H9 (cell line): ENCODE measurements at regions not wholly inside any gene's neighbourhood (a gene's known extent, or its start where the extent isn't known, plus 50 kb on each side); places are given as distances from the start of the nearest gene placed in this dataset.

Experiments
- DNase-seq: peaks from one replicate; pipeline ENCODE4 v3.0.0-alpha.2; 2017
- H2AFZ ChIP-seq: one replicate; pipeline ENCODE4 v1.6.1; 2013; ENCODE audit warnings: mild to moderate bottlenecking, low read length, control low read depth, moderate library complexity
- H2AK5ac ChIP-seq: 2 replicates; pipeline ENCODE4 v1.6.1; 2013; ENCODE audit warnings: low read length, control low read depth, mixed read lengths; ENCODE audit not compliant: insufficient read length
- H2BK120ac ChIP-seq: one replicate; pipeline ENCODE4 v1.6.1; 2013; ENCODE audit warnings: low read depth, mild to moderate bottlenecking, low read length, control low read depth, inconsistent platforms; ENCODE audit not compliant: poor library complexity, severe bottlenecking
- H2BK12ac ChIP-seq: 2 replicates; pipeline ENCODE4 v1.6.1; 2013; ENCODE audit warnings: low read length, control low read depth, mixed read lengths, low read depth; ENCODE audit not compliant: insufficient read length
- H2BK15ac ChIP-seq: 2 replicates; pipeline ENCODE4 v1.6.1; 2013; ENCODE audit warnings: low read depth, low read length, control low read depth
- H2BK20ac ChIP-seq: one replicate; pipeline ENCODE4 v1.6.1; 2013; ENCODE audit warnings: low read depth, mild to moderate bottlenecking, low read length, control low read depth, inconsistent platforms; ENCODE audit not compliant: poor library complexity, severe bottlenecking
- H2BK5ac ChIP-seq: 2 replicates; pipeline ENCODE4 v1.6.1; 2013; ENCODE audit warnings: low read length, control low read depth, mixed read lengths; ENCODE audit not compliant: insufficient read length
- H3K14ac ChIP-seq: 2 replicates; pipeline ENCODE4 v1.6.1; 2013; ENCODE audit warnings: low read length, control low read depth; ENCODE audit not compliant: insufficient read depth
- H3K18ac ChIP-seq: 2 replicates; pipeline ENCODE4 v1.6.1; 2013; ENCODE audit warnings: low read depth, mild to moderate bottlenecking, mixed read lengths, low read length, control low read depth; ENCODE audit not compliant: insufficient read length
- H3K23ac ChIP-seq: 2 replicates; pipeline ENCODE4 v1.6.1; 2013; ENCODE audit warnings: low read length, control low read depth, mixed read lengths, low read depth; ENCODE audit not compliant: insufficient read length
- H3K23me2 ChIP-seq: 2 replicates; pipeline ENCODE4 v1.6.1; 2013; ENCODE audit warnings: low read depth, mild to moderate bottlenecking, mixed read lengths, low read length, control low read depth; ENCODE audit not compliant: insufficient read length, poor library complexity, severe bottlenecking
- H3K27ac ChIP-seq: 2 replicates; pipeline ENCODE4 v1.5.1; 2013; ENCODE audit warnings: low read length, control low read depth, mixed read lengths, low read depth; ENCODE audit not compliant: insufficient read length
- H3K27me3 ChIP-seq: 2 replicates; pipeline ENCODE4 v1.6.1; 2013; ENCODE audit warnings: low read length, control low read depth, inconsistent platforms; ENCODE audit not compliant: insufficient read depth
- H3K4ac ChIP-seq: 2 replicates; pipeline ENCODE4 v1.6.1; 2013; ENCODE audit warnings: low read depth, mild to moderate bottlenecking, control low read depth, inconsistent platforms, low read length, moderate library complexity
- H3K4me1 ChIP-seq: 2 replicates; pipeline ENCODE4 v1.6.1; 2013; ENCODE audit warnings: low read length, control low read depth, inconsistent platforms; ENCODE audit not compliant: insufficient read depth
- H3K4me2 ChIP-seq: 2 replicates; pipeline ENCODE4 v1.6.1; 2013; ENCODE audit warnings: low read length, control low read depth, mixed read lengths; ENCODE audit not compliant: insufficient read length, insufficient read depth
- H3K56ac ChIP-seq: 2 replicates; pipeline ENCODE4 v1.6.1; 2013; ENCODE audit warnings: low read depth, mild to moderate bottlenecking, mixed read lengths, low read length, control low read depth; ENCODE audit not compliant: insufficient read length
- H3K79me1 ChIP-seq: 2 replicates; pipeline ENCODE4 v1.6.1; 2013; ENCODE audit warnings: low read depth, mild to moderate bottlenecking, moderate library complexity, low read length, control low read depth, inconsistent platforms; ENCODE audit not compliant: insufficient read depth, poor library complexity, severe bottlenecking
- H3K79me2 ChIP-seq: 2 replicates; pipeline ENCODE4 v1.6.1; 2013; ENCODE audit warnings: low read length, control low read depth, inconsistent platforms; ENCODE audit not compliant: insufficient read depth
- H3K9ac ChIP-seq: 2 replicates; pipeline ENCODE4 v1.6.1; 2013; ENCODE audit warnings: low read length, control low read depth, mixed read lengths; ENCODE audit not compliant: insufficient read length; ENCODE audit errors: extremely low read depth
- H3K9me3 ChIP-seq: one replicate; pipeline ENCODE4 v1.6.1; 2013; ENCODE audit warnings: low read depth, low read length, inconsistent platforms; ENCODE audit not compliant: control insufficient read depth
- H3T11ph ChIP-seq: one replicate; pipeline ENCODE4 v1.6.1; 2013; ENCODE audit warnings: mild to moderate bottlenecking, low read length, control low read depth, inconsistent platforms
- H4K20me1 ChIP-seq: one replicate; pipeline ENCODE4 v1.6.1; 2013; ENCODE audit not compliant: control insufficient read depth, insufficient read length, insufficient read depth
- H4K5ac ChIP-seq: 2 replicates; pipeline ENCODE4 v1.6.1; 2013; ENCODE audit warnings: low read depth, mild to moderate bottlenecking, mixed read lengths, low read length, control low read depth; ENCODE audit not compliant: insufficient read length
- H4K8ac ChIP-seq: replicated peaks from 2 replicates; pipeline ENCODE4 v1.6.1; 2013; ENCODE audit warnings: low read length, control low read depth, mixed read lengths, low read depth; ENCODE audit not compliant: insufficient read length
- H4K91ac ChIP-seq: 2 replicates; pipeline ENCODE4 v1.6.1; 2013; ENCODE audit warnings: low read depth, mild to moderate bottlenecking, moderate library complexity, mixed read lengths, low read length, control low read depth; ENCODE audit not compliant: insufficient read length
- H3K27ac Mint-ChIP-seq, 3 experiments: 2 replicates in 2 of 3; 3 replicates in 1 of 3; pipeline ENCODE4 v1.8.0; 2020 to 2021; ENCODE audit warnings: mixed read lengths in 3 of 3, mild to moderate bottlenecking in 1 of 3, moderate library complexity in 1 of 3
- H3K27me3 Mint-ChIP-seq: 2 replicates; pipeline ENCODE4 v1.8.0; 2021; ENCODE audit warnings: low read depth, mild to moderate bottlenecking, moderate library complexity, mixed read lengths
- H3K36me3 Mint-ChIP-seq, 3 experiments: 2 replicates in 2 of 3; 3 replicates in 1 of 3; pipeline ENCODE4 v1.8.0; 2020 to 2021; ENCODE audit warnings: low read depth in 3 of 3, mixed read lengths in 3 of 3; ENCODE audit not compliant: insufficient read depth in 1 of 3
- H3K4me1 Mint-ChIP-seq, 2 experiments: 2 replicates each; pipeline ENCODE4 v1.8.0; 2020; ENCODE audit warnings: mixed read lengths in 2 of 2
- H3K4me3 Mint-ChIP-seq, 2 experiments: 2 replicates in 1 of 2; 3 replicates in 1 of 2; pipeline ENCODE4 v1.8.0; 2020 to 2021; ENCODE audit warnings: mild to moderate bottlenecking in 2 of 2, mixed read lengths in 2 of 2, moderate library complexity in 1 of 2
- H3K9me3 Mint-ChIP-seq, 2 experiments: 2 replicates in 1 of 2; 3 replicates in 1 of 2; pipeline ENCODE4 v1.8.0; 2020; ENCODE audit warnings: mild to moderate bottlenecking in 2 of 2, mixed read lengths in 2 of 2, moderate library complexity in 1 of 2
- CTCF ChIP-seq: fragments of 200-600 bp; sonication (generic); conservative IDR thresholded peaks from 3 replicates; pipeline ENCODE4 v1.8.0; 2021; ENCODE audit warnings: antibody characterized with exemption, mild to moderate bottlenecking
- WGBS: extraction: QIAGEN DNeasy Blood & Tissue Kit; methylation state at CpG from one replicate; pipeline ENCODE4 v1.1.7; 2013; ENCODE audit warnings: missing lambda C conversion rate, low lambda C conversion rate, mixed read lengths; ENCODE audit not compliant: insufficient read length; ENCODE audit errors: extremely low coverage; 5-methylcytosine and 5-hydroxymethylcytosine counted together

- no peak overlapping the region for H4K8ac ChIP-seq
- H3K36me3 Mint-ChIP-seq, result peaks cover 6 to 10% (median 6%) of the 10 kb centered on the region in 3 experiments; a peak in 6 of 7 replicates
- H3K18ac ChIP-seq, result no peak overlapping the region
- no peak overlapping the region for H3K9ac ChIP-seq
- no peaks in the 10 kb centered on the region for H3K9me3 ChIP-seq
- no peak overlapping the region for H3K27ac ChIP-seq
- no peak overlapping the region for H3K27ac Mint-ChIP-seq
- no peak overlapping the region for H2BK20ac ChIP-seq
- H4K91ac ChIP-seq, result no peak overlapping the region
- DNase-seq, result no peak
- no peaks in the 10 kb centered on the region for H3K23me2 ChIP-seq
- H4K5ac ChIP-seq, result no peak overlapping the region
- H3K4me1 ChIP-seq, result no peaks in the 10 kb centered on the region
- H3K4me1 Mint-ChIP-seq, result 0 out of 4 replicates have a peak, but pooled peaks cover 0 to 2% of the 10 kb centered on the region in 2 experiments
- H3K14ac ChIP-seq, result no peak overlapping the region
- WGBS, result no CpG with 5 or more reads among the region's 7 CpGs
- H3K56ac ChIP-seq, result no peak overlapping the region
- no peak overlapping the region for H3K4me3 Mint-ChIP-seq
- no peak overlapping the region for H2BK120ac ChIP-seq
- H3K27me3 ChIP-seq, result no peaks in the 10 kb centered on the region
- no peak overlapping the region for H2AK5ac ChIP-seq
- H3K4me2 ChIP-seq, result no peak overlapping the region
- H3K9me3 Mint-ChIP-seq, result peaks cover 10 to 22% of the 10 kb centered on the region in 2 experiments
- no peak overlapping the region for H2BK12ac ChIP-seq
- H3K23ac ChIP-seq, result no peak overlapping the region
- H4K20me1 ChIP-seq, result no peaks in the 10 kb centered on the region
- no peaks in the 10 kb centered on the region for H3K79me1 ChIP-seq
- no peak overlapping the region for H2BK5ac ChIP-seq
- no peak overlapping the region for H3K4ac ChIP-seq
- no peak overlapping the region for H2BK15ac ChIP-seq
- no peak overlapping the region for H3T11ph ChIP-seq
- TF ChIP-seq CTCF, result no peak
- H2AFZ ChIP-seq, result no peak overlapping the region
- H3K79me2 ChIP-seq, result no peaks in the 10 kb centered on the region
- peaks cover 7% of the 10 kb centered on the region for H3K27me3 Mint-ChIP-seq
These were observed 67.8 kb upstream of the SDK1 start for GRCh38 chr7:3233301-3233700.
